ENCODE measurements at regions not wholly inside any gene's neighbourhood (a gene's known extent, or its start where the extent isn't known, plus 50 kb on each side); places are given as distances from the start of the nearest gene placed in this dataset.

DNA sequence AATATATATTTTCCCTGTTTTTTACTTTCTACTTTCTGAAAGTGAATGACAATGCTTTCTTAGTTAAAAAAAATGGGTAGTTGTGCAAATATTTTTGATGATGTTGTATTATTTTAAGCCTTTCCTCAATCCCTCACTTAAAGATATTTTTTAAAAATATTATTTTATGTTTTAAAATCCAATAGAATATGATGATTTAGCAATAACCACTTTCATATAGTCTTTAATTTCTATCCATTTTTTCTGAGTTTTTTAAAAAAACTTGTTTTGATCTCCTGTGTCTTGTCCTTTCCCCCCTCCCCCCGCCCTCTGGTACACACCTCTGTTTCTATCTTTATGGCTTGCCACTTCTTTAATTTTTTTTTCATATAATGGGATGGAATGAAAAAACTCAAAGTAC is 362.0 kb upstream of the SLITRK6 start:
- H3K36me3 Mint-ChIP-seq: no peaks in the 10 kb centered on the region
- no peak overlapping the region for H3K4me3 ChIP-seq (ENCODE audit: low read length)
- no peaks in the 10 kb centered on the region for H3K4me1 ChIP-seq (ENCODE audit: control insufficient read depth in 2 of 2, insufficient read depth in 2 of 2, low read length in 2 of 2)
- ChIA-PET CTCF (no interaction called here), POLR2A (no interaction called here)
- H3K9me3 Mint-ChIP-seq: peaks cover 0 to 14% (median 2%) of the 10 kb centered on the region in 11 donors
- DNase-seq (no peak), ATAC-seq (no peak)
- no peak overlapping the region for H3K4me3 Mint-ChIP-seq
- H3K27me3 Mint-ChIP-seq: no peaks in the 10 kb centered on the region
- no peak overlapping the region for H3K27ac ChIP-seq (ENCODE audit: low read depth, low read length)
- H3K27ac Mint-ChIP-seq: no peak overlapping the region
- H3K36me3 ChIP-seq (ENCODE audit: control insufficient read depth in 2 of 3, insufficient read depth in 3 of 3, low read length in 3 of 3): no peaks in the 10 kb centered on the region
- H3K27me3 ChIP-seq (ENCODE audit: control insufficient read depth in 2 of 2, insufficient read depth in 2 of 2, low read length in 2 of 2): no peaks in the 10 kb centered on the region
- no peaks in the 10 kb centered on the region for H3K4me1 Mint-ChIP-seq
- intact Hi-C loops (cut with micrococcal nuclease): no loop called here
- no peaks in the 10 kb centered on the region for H3K9me3 ChIP-seq (ENCODE audit: control insufficient read depth in 2 of 3, low read length in 3 of 3)

DNA sequence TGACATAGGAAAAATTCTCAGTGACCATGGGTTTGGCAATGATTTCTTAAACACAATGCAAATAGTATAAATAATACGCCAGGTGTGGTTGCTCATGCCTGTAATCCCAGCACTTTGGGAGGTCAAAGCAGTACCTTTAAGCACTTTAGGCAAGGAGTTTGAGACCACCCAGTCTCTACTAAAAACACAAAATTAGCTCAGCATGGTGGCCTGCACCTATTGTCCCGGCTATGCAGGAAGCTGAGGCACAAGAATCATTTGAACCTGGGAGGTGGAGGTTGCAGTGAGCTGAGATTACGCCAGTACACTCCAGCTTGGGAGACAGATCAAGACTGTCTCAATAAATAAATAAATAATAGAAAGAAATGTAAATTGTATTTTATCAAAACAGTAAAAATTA is 356.5 kb upstream of the SLITRK6 start:
- POLR2A ChIA-PET: no interaction called here
- CTCF ChIA-PET: no interaction called here

DNA sequence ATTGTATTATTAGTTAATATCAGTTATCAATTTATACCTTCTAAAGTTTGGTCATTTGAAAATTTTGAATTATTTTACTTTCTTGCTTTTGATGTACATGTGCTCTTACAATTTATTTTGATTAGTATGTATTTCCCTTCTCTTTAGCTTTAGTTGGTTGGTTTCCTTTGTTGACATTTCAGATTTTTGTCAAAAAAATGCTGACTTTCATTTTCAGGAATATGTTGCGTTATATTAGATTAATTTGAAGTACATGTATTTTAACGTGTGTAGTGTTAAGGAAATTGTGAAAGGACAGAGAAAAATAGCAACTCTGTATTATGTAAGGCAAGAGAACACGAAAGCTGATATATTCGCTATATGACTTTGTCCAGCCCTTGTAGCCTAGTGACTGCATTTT is 342.9 kb upstream of the SLITRK6 start:
- Mint-ChIP-seq H3K27me3 (no peaks in the 10 kb centered on the region), H3K4me1 (no peaks in the 10 kb centered on the region), H3K36me3 (no peaks in the 10 kb centered on the region), H3K4me3 (no peak overlapping the region), H3K27ac (no peak overlapping the region), H3K9me3 (peaks cover 0 to 9% (median 4%) of the 10 kb centered on the region in 11 donors)
- Histone ChIP-seq H3K4me1 (ENCODE audit: control insufficient read depth in 2 of 2, insufficient read depth in 2 of 2, low read length in 2 of 2) (no peaks in the 10 kb centered on the region), H3K4me3 (ENCODE audit: low read length) (no peak overlapping the region), H3K9me3 (ENCODE audit: control insufficient read depth in 2 of 3, low read length in 3 of 3) (no peaks in the 10 kb centered on the region), H3K27me3 (ENCODE audit: control insufficient read depth in 2 of 2, insufficient read depth in 2 of 2, low read length in 2 of 2) (no peaks in the 10 kb centered on the region), H3K36me3 (ENCODE audit: control insufficient read depth in 2 of 3, insufficient read depth in 3 of 3, low read length in 3 of 3) (no peaks in the 10 kb centered on the region), H3K27ac (ENCODE audit: low read depth, low read length) (no peak overlapping the region)
- DNase-seq: no peak
- POLR2A ChIA-PET: no interaction called here
- intact Hi-C loops (cut with micrococcal nuclease): no loop called here
- CTCF ChIA-PET: no interaction called here
- ATAC-seq: no peak

More for the DNA sequence above, 356.5 kb upstream of the SLITRK6 start:
- Histone ChIP-seq H3K27ac (ENCODE audit: low read depth, low read length) (no peak overlapping the region), H3K9me3 (ENCODE audit: control insufficient read depth in 2 of 3, low read length in 3 of 3) (no peaks in the 10 kb centered on the region), H3K4me3 (ENCODE audit: low read length) (no peak overlapping the region), H3K27me3 (ENCODE audit: control insufficient read depth in 2 of 2, insufficient read depth in 2 of 2, low read length in 2 of 2) (no peaks in the 10 kb centered on the region), H3K4me1 (ENCODE audit: control insufficient read depth in 2 of 2, insufficient read depth in 2 of 2, low read length in 2 of 2) (no peaks in the 10 kb centered on the region), H3K36me3 (ENCODE audit: control insufficient read depth in 2 of 3, insufficient read depth in 3 of 3, low read length in 3 of 3) (no peaks in the 10 kb centered on the region)
- intact Hi-C loops (cut with micrococcal nuclease): no loop called here
- no peak overlapping the region for H3K4me3 Mint-ChIP-seq
- H3K4me1 Mint-ChIP-seq: no peaks in the 10 kb centered on the region
- ATAC-seq (no peak), DNase-seq (no peak)
- H3K27me3 Mint-ChIP-seq: no peaks in the 10 kb centered on the region
- peaks cover 0 to 20% (median 3%) of the 10 kb centered on the region in 11 donors for H3K9me3 Mint-ChIP-seq
- H3K36me3 Mint-ChIP-seq: no peaks in the 10 kb centered on the region
- no peak overlapping the region for H3K27ac Mint-ChIP-seq

DNA sequence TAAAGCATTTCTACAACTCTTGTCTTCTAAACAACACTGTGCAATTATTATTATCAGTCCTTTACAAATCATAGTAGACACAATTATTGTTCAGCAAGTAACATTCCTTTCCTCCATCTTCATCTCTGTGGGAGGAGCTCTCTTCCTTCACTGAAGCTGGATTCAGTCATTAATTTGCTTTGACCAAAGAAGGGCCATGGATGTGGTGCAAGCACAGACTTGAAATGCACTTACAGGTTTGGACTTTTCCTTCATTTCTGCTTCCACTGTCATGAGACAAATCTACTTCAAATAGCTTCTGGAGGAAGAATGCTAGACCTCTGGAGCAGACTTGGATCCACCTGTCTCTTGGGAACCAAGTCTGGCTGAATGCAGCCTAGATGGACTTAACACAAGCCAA is 336.6 kb upstream of the SLITRK6 start:
- H3K36me3 ChIP-seq (ENCODE audit: control insufficient read depth in 2 of 3, insufficient read depth in 3 of 3, low read length in 3 of 3): no peaks in the 10 kb centered on the region
- no peaks in the 10 kb centered on the region for H3K4me1 ChIP-seq (ENCODE audit: control insufficient read depth in 2 of 2, insufficient read depth in 2 of 2, low read length in 2 of 2)
- H3K4me1 Mint-ChIP-seq: no peaks in the 10 kb centered on the region
- intact Hi-C loops (cut with micrococcal nuclease): no loop called here
- H3K27ac ChIP-seq (ENCODE audit: low read depth, low read length): no peak overlapping the region
- no peaks in the 10 kb centered on the region for H3K36me3 Mint-ChIP-seq
- DNase-seq (no peak), ATAC-seq (no peak)
- ChIA-PET POLR2A (no interaction called here), CTCF (no interaction called here)
- H3K27me3 ChIP-seq (ENCODE audit: control insufficient read depth in 2 of 2, insufficient read depth in 2 of 2, low read length in 2 of 2): no peaks in the 10 kb centered on the region
- H3K9me3 Mint-ChIP-seq: peaks cover 0 to 7% (median 0%) of the 10 kb centered on the region in 11 donors
- no peak overlapping the region for H3K4me3 ChIP-seq (ENCODE audit: low read length)
- H3K4me3 Mint-ChIP-seq: no peak overlapping the region
- H3K27ac Mint-ChIP-seq: no peak overlapping the region
- H3K9me3 ChIP-seq (ENCODE audit: control insufficient read depth in 2 of 3, low read length in 3 of 3): no peaks in the 10 kb centered on the region
- H3K27me3 Mint-ChIP-seq: no peaks in the 10 kb centered on the region

DNA sequence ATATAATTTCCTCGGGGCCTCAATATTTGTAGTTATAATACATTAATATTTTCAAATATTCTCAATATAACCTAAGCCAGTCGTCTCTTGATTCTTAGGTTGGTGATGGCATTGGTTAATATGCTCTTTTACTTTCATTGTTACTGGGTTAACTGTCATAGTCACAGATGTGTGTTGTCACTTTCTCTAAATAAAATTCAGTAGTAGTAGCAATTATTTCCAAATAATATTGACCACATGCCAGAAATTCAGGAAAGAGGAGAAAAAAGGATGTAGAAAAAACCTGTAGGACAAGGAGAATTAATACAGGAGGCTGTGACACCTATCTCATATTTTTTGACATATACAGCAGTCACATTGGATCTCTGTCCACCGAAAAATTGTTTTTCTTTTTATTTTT is 322.7 kb upstream of the SLITRK6 start:
- Histone ChIP-seq H3K27me3 (ENCODE audit: control insufficient read depth in 2 of 2, insufficient read depth in 2 of 2, low read length in 2 of 2) (no peaks in the 10 kb centered on the region), H3K4me3 (ENCODE audit: low read length) (no peak overlapping the region), H3K9me3 (ENCODE audit: control insufficient read depth in 2 of 3, low read length in 3 of 3) (no peaks in the 10 kb centered on the region), H3K4me1 (ENCODE audit: control insufficient read depth in 2 of 2, insufficient read depth in 2 of 2, low read length in 2 of 2) (no peaks in the 10 kb centered on the region), H3K27ac (ENCODE audit: low read depth, low read length) (no peak overlapping the region), H3K36me3 (ENCODE audit: control insufficient read depth in 2 of 3, insufficient read depth in 3 of 3, low read length in 3 of 3) (no peaks in the 10 kb centered on the region)
- ATAC-seq (no peak), DNase-seq (no peak)
- Mint-ChIP-seq H3K4me1 (no peaks in the 10 kb centered on the region), H3K9me3 (peaks cover 0 to 16% (median 8%) of the 10 kb centered on the region in 11 donors), H3K36me3 (no peaks in the 10 kb centered on the region), H3K27me3 (no peaks in the 10 kb centered on the region), H3K4me3 (no peak overlapping the region), H3K27ac (no peak overlapping the region)
- ChIA-PET POLR2A (no interaction called here), CTCF (no interaction called here)
- intact Hi-C loops (cut with micrococcal nuclease): no loop called here

DNA sequence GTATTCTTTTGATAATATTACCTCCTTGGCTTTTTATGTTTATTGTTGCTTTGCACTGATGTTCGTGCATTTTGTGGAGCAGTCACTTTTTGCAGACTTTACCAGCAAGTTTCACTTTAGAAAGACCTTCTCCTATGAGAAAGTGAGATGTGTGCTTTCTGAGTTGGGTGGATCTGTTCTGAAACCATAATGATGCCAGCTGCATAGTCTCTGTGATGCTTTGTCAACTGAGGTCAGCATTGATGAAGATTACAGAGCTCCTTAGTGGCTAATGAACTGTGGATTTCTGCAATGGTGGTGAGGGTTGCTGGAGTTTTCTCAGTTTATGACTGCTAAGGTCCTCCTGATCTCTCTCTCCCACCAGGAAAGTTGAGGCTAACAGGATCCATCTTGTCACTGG is 309.9 kb upstream of the SLITRK6 start:
- POLR2A ChIA-PET: no interaction called here
- intact Hi-C loops (cut with micrococcal nuclease): no loop called here
- Mint-ChIP-seq H3K4me3 (no peak overlapping the region), H3K27me3 (no peaks in the 10 kb centered on the region), H3K27ac (no peak overlapping the region), H3K36me3 (peaks cover 0 to 5% (median 0%) of the 10 kb centered on the region in 5 donors), H3K9me3 (peaks cover 6 to 49% (median 13%) of the 10 kb centered on the region in 11 donors), H3K4me1 (peaks cover 0 to 3% (median 0%) of the 10 kb centered on the region in 7 donors)
- no peak for ATAC-seq
- Histone ChIP-seq H3K27ac (ENCODE audit: low read depth, low read length) (no peak overlapping the region), H3K4me1 (ENCODE audit: control insufficient read depth in 2 of 2, insufficient read depth in 2 of 2, low read length in 2 of 2) (no peaks in the 10 kb centered on the region), H3K4me3 (ENCODE audit: low read length) (no peak overlapping the region), H3K9me3 (ENCODE audit: control insufficient read depth in 2 of 3, low read length in 3 of 3) (peaks cover 0 to 4% (median 0%) of the 10 kb centered on the region in 3 experiments), H3K27me3 (ENCODE audit: control insufficient read depth in 2 of 2, insufficient read depth in 2 of 2, low read length in 2 of 2) (no peaks in the 10 kb centered on the region), H3K36me3 (ENCODE audit: control insufficient read depth in 2 of 3, insufficient read depth in 3 of 3, low read length in 3 of 3) (no peaks in the 10 kb centered on the region)
- CTCF ChIA-PET: no interaction called here
- no peak for DNase-seq

DNA sequence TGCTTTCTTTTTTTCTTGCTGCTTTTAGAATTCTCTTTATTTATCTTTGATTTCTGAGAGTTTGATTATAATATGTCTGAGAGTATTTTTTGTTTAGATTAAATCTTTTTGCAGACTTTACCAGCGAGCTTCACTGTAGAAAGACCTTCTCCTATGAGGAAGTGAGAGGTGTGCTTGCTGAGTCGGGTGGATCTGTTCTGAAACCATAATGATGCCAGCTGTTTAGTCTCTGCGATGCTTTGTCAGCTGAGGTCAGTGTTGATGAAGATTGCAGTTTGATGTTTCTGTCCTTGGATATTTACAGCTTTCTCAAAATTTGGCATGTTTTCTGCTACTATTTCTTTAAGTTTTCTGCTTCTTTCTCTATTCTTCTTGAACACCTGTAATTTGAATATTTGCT is 309.1 kb upstream of the SLITRK6 start:
- ATAC-seq (no peak), DNase-seq (no peak)
- H3K4me1 ChIP-seq (ENCODE audit: control insufficient read depth in 2 of 2, insufficient read depth in 2 of 2, low read length in 2 of 2): no peaks in the 10 kb centered on the region
- Mint-ChIP-seq H3K4me3 (no peak overlapping the region), H3K27ac (no peak overlapping the region), H3K9me3 (peaks cover 6 to 49% (median 16%) of the 10 kb centered on the region in 11 donors), H3K4me1 (peaks cover 0 to 3% (median 0%) of the 10 kb centered on the region in 7 donors), H3K36me3 (peaks cover 0 to 5% (median 0%) of the 10 kb centered on the region in 5 donors), H3K27me3 (no peaks in the 10 kb centered on the region)
- intact Hi-C loops (cut with micrococcal nuclease): no loop called here
- ChIA-PET CTCF (no interaction called here), POLR2A (no interaction called here)
- no peaks in the 10 kb centered on the region for H3K27me3 ChIP-seq (ENCODE audit: control insufficient read depth in 2 of 2, insufficient read depth in 2 of 2, low read length in 2 of 2)
- H3K36me3 ChIP-seq (ENCODE audit: control insufficient read depth in 2 of 3, insufficient read depth in 3 of 3, low read length in 3 of 3): no peaks in the 10 kb centered on the region
- no peak overlapping the region for H3K4me3 ChIP-seq (ENCODE audit: low read length)
- H3K27ac ChIP-seq (ENCODE audit: low read depth, low read length): no peak overlapping the region
- H3K9me3 ChIP-seq (ENCODE audit: control insufficient read depth in 2 of 3, low read length in 3 of 3): peaks cover 0 to 4% (median 0%) of the 10 kb centered on the region in 3 experiments

Measured in naive thymus-derived CD4-positive, alpha-beta T cell (primary cell).